CD14-positive monocyte (primary cell): ENCODE measurements at regions not wholly inside any gene's neighbourhood (a gene's known extent, or its start where the extent isn't known, plus 50 kb on each side); places are given as distances from the start of the nearest gene placed in this dataset.

Source experiments
- DNase-seq, 3 donors: peaks; one replicate each; pipeline ENCODE4 v3.0.0-alpha.2; 2011 to 2022
- H2AFZ ChIP-seq: 2 replicates; pipeline ENCODE4 v1.6.0; 2012; ENCODE audit warnings: mild to moderate bottlenecking, low read depth, low read length, inconsistent platforms; ENCODE audit not compliant: insufficient read depth, poor library complexity, severe bottlenecking
- H3K27ac ChIP-seq, 2 donors: 1 replicate in 1 of 2; 2 replicates in 1 of 2; pipeline ENCODE4 v1.5.1; 2012 to 2013; ENCODE audit warnings: low read length in 2 of 2, control low read depth in 1 of 2, inconsistent platforms in 1 of 2, low read depth in 1 of 2, mild to moderate bottlenecking in 1 of 2
- H3K27me3 ChIP-seq, 2 donors: one replicate each; pipeline versions ENCODE4 v1.6.0 to v1.6.1; 2011 to 2013; ENCODE audit warnings: low read length in 2 of 2; ENCODE audit not compliant: control insufficient read depth in 2 of 2, insufficient read depth in 2 of 2
- H3K36me3 ChIP-seq, 2 donors: replicated peaks in 1 of 2; 1 replicate in 1 of 2; 2 replicates in 1 of 2; pipeline versions ENCODE4 v1.5.1 to v1.6.1; 2012 to 2013; ENCODE audit warnings: low read length in 2 of 2, control low read depth in 1 of 2, inconsistent platforms in 1 of 2, mild to moderate bottlenecking in 1 of 2; ENCODE audit not compliant: insufficient read depth in 2 of 2, control insufficient read depth in 1 of 2
- H3K4me1 ChIP-seq, 2 donors: 1 replicate in 1 of 2; 2 replicates in 1 of 2; pipeline versions ENCODE4 v1.5.1 to v1.6.1; 2012 to 2013; ENCODE audit warnings: low read length in 2 of 2, control low read depth in 1 of 2, inconsistent platforms in 1 of 2, mild to moderate bottlenecking in 1 of 2, moderate library complexity in 1 of 2; ENCODE audit not compliant: insufficient read depth in 2 of 2, control insufficient read depth in 1 of 2
- H3K4me2 ChIP-seq: replicated peaks from 2 replicates; pipeline ENCODE3; 2012; ENCODE audit warnings: low read length, moderate library complexity, mild to moderate bottlenecking; ENCODE audit not compliant: poor library complexity, severe bottlenecking; ENCODE audit errors: extremely low read depth
- H3K4me3 ChIP-seq, 3 experiments: fragments of 200-600 bp in 1 of 3; sonication (generic) in 1 of 3; replicated peaks in 1 of 3; 1 replicate in 2 of 3; 2 replicates in 1 of 3; pipeline ENCODE4 v1.5.1; 2011 to 2013; ENCODE audit warnings: low read length in 3 of 3, mild to moderate bottlenecking in 3 of 3, control low read depth in 2 of 3, low read depth in 2 of 3, inconsistent platforms in 1 of 3, moderate library complexity in 1 of 3
- H3K79me2 ChIP-seq: 2 replicates; pipeline ENCODE4 v1.6.0; 2012; ENCODE audit warnings: mild to moderate bottlenecking, control low read depth, inconsistent platforms, low read length, moderate library complexity; ENCODE audit not compliant: insufficient read depth
- H3K9ac ChIP-seq: 2 replicates; pipeline ENCODE4 v1.6.0; 2017; ENCODE audit warnings: low read length, mild to moderate bottlenecking; ENCODE audit not compliant: insufficient read depth, poor library complexity, severe bottlenecking
- H3K9me3 ChIP-seq, 2 donors: replicated peaks in 1 of 2; 1 replicate in 1 of 2; 2 replicates in 1 of 2; pipeline versions ENCODE4 v1.5.1 to v1.6.1; 2012 to 2013; ENCODE audit warnings: low read length in 2 of 2, control low read depth in 1 of 2; ENCODE audit not compliant: control insufficient read depth in 1 of 2, insufficient read depth in 1 of 2
- H4K20me1 ChIP-seq: 2 replicates; pipeline ENCODE4 v1.6.0; 2012; ENCODE audit warnings: mild to moderate bottlenecking, low read length, control low read depth, moderate library complexity; ENCODE audit not compliant: insufficient read depth
- H3K27ac Mint-ChIP-seq, 7 donors: one replicate each; pipeline ENCODE4 v1.8.0; 2020; ENCODE audit warnings: mild to moderate bottlenecking in 7 of 7, mixed read lengths in 7 of 7, moderate library complexity in 6 of 7, inconsistent platforms in 2 of 7
- H3K27me3 Mint-ChIP-seq, 3 donors: one replicate each; pipeline ENCODE4 v1.8.0; 2021 to 2022; ENCODE audit warnings: low read depth in 3 of 3, mild to moderate bottlenecking in 3 of 3, mixed read lengths in 3 of 3, moderate library complexity in 3 of 3, inconsistent platforms in 1 of 3
- H3K36me3 Mint-ChIP-seq, 2 donors: one replicate each; pipeline ENCODE4 v1.8.0; 2020; ENCODE audit warnings: mixed read lengths in 2 of 2, inconsistent platforms in 1 of 2, mild to moderate bottlenecking in 1 of 2
- H3K4me1 Mint-ChIP-seq: one replicate; pipeline ENCODE4 v1.8.0; 2020; ENCODE audit warnings: mild to moderate bottlenecking, mixed read lengths
- H3K4me3 Mint-ChIP-seq, 2 donors: one replicate each; pipeline ENCODE4 v1.8.0; 2020; ENCODE audit warnings: mild to moderate bottlenecking in 2 of 2, mixed read lengths in 2 of 2, moderate library complexity in 1 of 2
- H3K9me3 Mint-ChIP-seq, 7 donors: one replicate each; pipeline ENCODE4 v1.8.0; 2020 to 2022; ENCODE audit warnings: mixed read lengths in 7 of 7, mild to moderate bottlenecking in 6 of 7, moderate library complexity in 6 of 7, inconsistent platforms in 2 of 7
- CTCF ChIP-seq: fragments of 200-600 bp; IDR thresholded peaks from one replicate; pipeline ENCODE4 v1.8.0; 2022; ENCODE audit warnings: antibody characterized with exemption, mild to moderate bottlenecking
- WGBS: methylation state at CpG from one replicate; pipeline ENCODE4 v1.1.5; 2013; ENCODE audit warnings: missing lambda C conversion rate; ENCODE audit not compliant: insufficient coverage; 5-methylcytosine and 5-hydroxymethylcytosine counted together
- intact Hi-C, 2 donors: fragments of 100-400 bp; cut with micrococcal nuclease; formaldehyde crosslinking; loops; one replicate each; pipeline versions ENCODE4 v1.15.0 to v1.15.1; 2023

- TF ChIP-seq CTCF = no peak
- H3K9ac ChIP-seq = no peak overlapping the region
- no peak overlapping the region for H3K4me2 ChIP-seq
- peaks cover 22 to 24% of the 10 kb centered on the region in 2 donors for H3K4me1 ChIP-seq
- no peak overlapping the region for H3K4me3 Mint-ChIP-seq
- no peak overlapping the region for H3K27ac ChIP-seq
- no peaks in the 10 kb centered on the region for H3K79me2 ChIP-seq
- H3K27me3 ChIP-seq = no peaks in the 10 kb centered on the region
- no peak for DNase-seq
- H2AFZ ChIP-seq = no peak overlapping the region
- H3K36me3 Mint-ChIP-seq = peaks cover 0 to 3% of the 10 kb centered on the region in 2 donors
- peaks cover 1 to 4% (median 3%) of the 10 kb centered on the region in 3 donors for H3K27me3 Mint-ChIP-seq
- no peaks in the 10 kb centered on the region for H3K36me3 ChIP-seq
- no peak overlapping the region for H3K4me3 ChIP-seq
- peaks cover 22% of the 10 kb centered on the region for H3K4me1 Mint-ChIP-seq
- intact Hi-C loops = no loop called here
- WGBS = 98% methylated on average over 4 of the region's 4 CpGs
- H4K20me1 ChIP-seq = no peaks in the 10 kb centered on the region
- H3K9me3 Mint-ChIP-seq = peaks cover 0 to 8% (median 2%) of the 10 kb centered on the region in 7 donors
- peak overlapping the region in 1 of 7 donors; percentile 32 for H3K27ac Mint-ChIP-seq
- H3K9me3 ChIP-seq = no peaks in the 10 kb centered on the region
These were observed 97.2 kb upstream of the SIRPG start for GRCh38 chr20:1754749-1755148.

GRCh38 chr20:1754306-1754705 lies 96.7 kb upstream of the SIRPG start:
- Histone ChIP-seq H4K20me1 (no peaks in the 10 kb centered on the region), H3K9me3 (no peaks in the 10 kb centered on the region), H2AFZ (no peak overlapping the region), H3K79me2 (no peaks in the 10 kb centered on the region), H3K4me2 (no peak overlapping the region), H3K4me3 (no peak overlapping the region), H3K27ac (no peak overlapping the region), H3K36me3 (no peaks in the 10 kb centered on the region), H3K9ac (no peak overlapping the region), H3K27me3 (no peaks in the 10 kb centered on the region), H3K4me1 (peaks cover 22 to 24% of the 10 kb centered on the region in 2 donors)
- Mint-ChIP-seq H3K27ac (no peak overlapping the region), H3K27me3 (peaks cover 1 to 4% (median 1%) of the 10 kb centered on the region in 3 donors), H3K4me1 (peaks cover 22% of the 10 kb centered on the region), H3K4me3 (no peak overlapping the region), H3K36me3 (peaks cover 0 to 3% of the 10 kb centered on the region in 2 donors), H3K9me3 (peaks cover 0 to 8% (median 2%) of the 10 kb centered on the region in 7 donors)
- intact Hi-C loops = no loop called here
- no peak for TF ChIP-seq CTCF
- no CpG with 5 or more reads among the region's 2 CpGs for WGBS
- DNase-seq = no peak
